H9 (cell line): ENCODE measurements at regions not wholly inside any gene's neighbourhood (a gene's known extent, or its start where the extent isn't known, plus 50 kb on each side); places are given as distances from the start of the nearest gene placed in this dataset.

Experiments used
- DNase-seq: peaks from one replicate; pipeline ENCODE4 v3.0.0-alpha.2; 2017
- H2AFZ ChIP-seq: one replicate; pipeline ENCODE4 v1.6.1; 2013; ENCODE audit warnings: mild to moderate bottlenecking, low read length, control low read depth, moderate library complexity
- H2AK5ac ChIP-seq: 2 replicates; pipeline ENCODE4 v1.6.1; 2013; ENCODE audit warnings: low read length, control low read depth, mixed read lengths; ENCODE audit not compliant: insufficient read length
- H2BK120ac ChIP-seq: one replicate; pipeline ENCODE4 v1.6.1; 2013; ENCODE audit warnings: low read depth, mild to moderate bottlenecking, low read length, control low read depth, inconsistent platforms; ENCODE audit not compliant: poor library complexity, severe bottlenecking
- H2BK12ac ChIP-seq: 2 replicates; pipeline ENCODE4 v1.6.1; 2013; ENCODE audit warnings: low read length, control low read depth, mixed read lengths, low read depth; ENCODE audit not compliant: insufficient read length
- H2BK15ac ChIP-seq: 2 replicates; pipeline ENCODE4 v1.6.1; 2013; ENCODE audit warnings: low read depth, low read length, control low read depth
- H2BK20ac ChIP-seq: one replicate; pipeline ENCODE4 v1.6.1; 2013; ENCODE audit warnings: low read depth, mild to moderate bottlenecking, low read length, control low read depth, inconsistent platforms; ENCODE audit not compliant: poor library complexity, severe bottlenecking
- H2BK5ac ChIP-seq: 2 replicates; pipeline ENCODE4 v1.6.1; 2013; ENCODE audit warnings: low read length, control low read depth, mixed read lengths; ENCODE audit not compliant: insufficient read length
- H3K14ac ChIP-seq: 2 replicates; pipeline ENCODE4 v1.6.1; 2013; ENCODE audit warnings: low read length, control low read depth; ENCODE audit not compliant: insufficient read depth
- H3K18ac ChIP-seq: 2 replicates; pipeline ENCODE4 v1.6.1; 2013; ENCODE audit warnings: low read depth, mild to moderate bottlenecking, mixed read lengths, low read length, control low read depth; ENCODE audit not compliant: insufficient read length
- H3K23ac ChIP-seq: 2 replicates; pipeline ENCODE4 v1.6.1; 2013; ENCODE audit warnings: low read length, control low read depth, mixed read lengths, low read depth; ENCODE audit not compliant: insufficient read length
- H3K23me2 ChIP-seq: 2 replicates; pipeline ENCODE4 v1.6.1; 2013; ENCODE audit warnings: low read depth, mild to moderate bottlenecking, mixed read lengths, low read length, control low read depth; ENCODE audit not compliant: insufficient read length, poor library complexity, severe bottlenecking
- H3K27ac ChIP-seq: 2 replicates; pipeline ENCODE4 v1.5.1; 2013; ENCODE audit warnings: low read length, control low read depth, mixed read lengths, low read depth; ENCODE audit not compliant: insufficient read length
- H3K27me3 ChIP-seq: 2 replicates; pipeline ENCODE4 v1.6.1; 2013; ENCODE audit warnings: low read length, control low read depth, inconsistent platforms; ENCODE audit not compliant: insufficient read depth
- H3K4ac ChIP-seq: 2 replicates; pipeline ENCODE4 v1.6.1; 2013; ENCODE audit warnings: low read depth, mild to moderate bottlenecking, control low read depth, inconsistent platforms, low read length, moderate library complexity
- H3K4me1 ChIP-seq: 2 replicates; pipeline ENCODE4 v1.6.1; 2013; ENCODE audit warnings: low read length, control low read depth, inconsistent platforms; ENCODE audit not compliant: insufficient read depth
- H3K4me2 ChIP-seq: 2 replicates; pipeline ENCODE4 v1.6.1; 2013; ENCODE audit warnings: low read length, control low read depth, mixed read lengths; ENCODE audit not compliant: insufficient read length, insufficient read depth
- H3K56ac ChIP-seq: 2 replicates; pipeline ENCODE4 v1.6.1; 2013; ENCODE audit warnings: low read depth, mild to moderate bottlenecking, mixed read lengths, low read length, control low read depth; ENCODE audit not compliant: insufficient read length
- H3K79me1 ChIP-seq: 2 replicates; pipeline ENCODE4 v1.6.1; 2013; ENCODE audit warnings: low read depth, mild to moderate bottlenecking, moderate library complexity, low read length, control low read depth, inconsistent platforms; ENCODE audit not compliant: insufficient read depth, poor library complexity, severe bottlenecking
- H3K79me2 ChIP-seq: 2 replicates; pipeline ENCODE4 v1.6.1; 2013; ENCODE audit warnings: low read length, control low read depth, inconsistent platforms; ENCODE audit not compliant: insufficient read depth
- H3K9ac ChIP-seq: 2 replicates; pipeline ENCODE4 v1.6.1; 2013; ENCODE audit warnings: low read length, control low read depth, mixed read lengths; ENCODE audit not compliant: insufficient read length; ENCODE audit errors: extremely low read depth
- H3K9me3 ChIP-seq: one replicate; pipeline ENCODE4 v1.6.1; 2013; ENCODE audit warnings: low read depth, low read length, inconsistent platforms; ENCODE audit not compliant: control insufficient read depth
- H3T11ph ChIP-seq: one replicate; pipeline ENCODE4 v1.6.1; 2013; ENCODE audit warnings: mild to moderate bottlenecking, low read length, control low read depth, inconsistent platforms
- H4K20me1 ChIP-seq: one replicate; pipeline ENCODE4 v1.6.1; 2013; ENCODE audit not compliant: control insufficient read depth, insufficient read length, insufficient read depth
- H4K5ac ChIP-seq: 2 replicates; pipeline ENCODE4 v1.6.1; 2013; ENCODE audit warnings: low read depth, mild to moderate bottlenecking, mixed read lengths, low read length, control low read depth; ENCODE audit not compliant: insufficient read length
- H4K8ac ChIP-seq: replicated peaks from 2 replicates; pipeline ENCODE4 v1.6.1; 2013; ENCODE audit warnings: low read length, control low read depth, mixed read lengths, low read depth; ENCODE audit not compliant: insufficient read length
- H4K91ac ChIP-seq: 2 replicates; pipeline ENCODE4 v1.6.1; 2013; ENCODE audit warnings: low read depth, mild to moderate bottlenecking, moderate library complexity, mixed read lengths, low read length, control low read depth; ENCODE audit not compliant: insufficient read length
- H3K27ac Mint-ChIP-seq, 3 experiments: 2 replicates in 2 of 3; 3 replicates in 1 of 3; pipeline ENCODE4 v1.8.0; 2020 to 2021; ENCODE audit warnings: mixed read lengths in 3 of 3, mild to moderate bottlenecking in 1 of 3, moderate library complexity in 1 of 3
- H3K27me3 Mint-ChIP-seq: 2 replicates; pipeline ENCODE4 v1.8.0; 2021; ENCODE audit warnings: low read depth, mild to moderate bottlenecking, moderate library complexity, mixed read lengths
- H3K36me3 Mint-ChIP-seq, 3 experiments: 2 replicates in 2 of 3; 3 replicates in 1 of 3; pipeline ENCODE4 v1.8.0; 2020 to 2021; ENCODE audit warnings: low read depth in 3 of 3, mixed read lengths in 3 of 3; ENCODE audit not compliant: insufficient read depth in 1 of 3
- H3K4me1 Mint-ChIP-seq, 2 experiments: 2 replicates each; pipeline ENCODE4 v1.8.0; 2020; ENCODE audit warnings: mixed read lengths in 2 of 2
- H3K4me3 Mint-ChIP-seq, 2 experiments: 2 replicates in 1 of 2; 3 replicates in 1 of 2; pipeline ENCODE4 v1.8.0; 2020 to 2021; ENCODE audit warnings: mild to moderate bottlenecking in 2 of 2, mixed read lengths in 2 of 2, moderate library complexity in 1 of 2
- H3K9me3 Mint-ChIP-seq, 2 experiments: 2 replicates in 1 of 2; 3 replicates in 1 of 2; pipeline ENCODE4 v1.8.0; 2020; ENCODE audit warnings: mild to moderate bottlenecking in 2 of 2, mixed read lengths in 2 of 2, moderate library complexity in 1 of 2
- CTCF ChIP-seq: fragments of 200-600 bp; sonication (generic); conservative IDR thresholded peaks from 3 replicates; pipeline ENCODE4 v1.8.0; 2021; ENCODE audit warnings: antibody characterized with exemption, mild to moderate bottlenecking
- WGBS: extraction: QIAGEN DNeasy Blood & Tissue Kit; methylation state at CpG from one replicate; pipeline ENCODE4 v1.1.7; 2013; ENCODE audit warnings: missing lambda C conversion rate, low lambda C conversion rate, mixed read lengths; ENCODE audit not compliant: insufficient read length; ENCODE audit errors: extremely low coverage; 5-methylcytosine and 5-hydroxymethylcytosine counted together

GRCh38 chr5:77843570-77844372 is 67.6 kb upstream of the TBCA start:
- H4K91ac ChIP-seq = no peak overlapping the region
- TF ChIP-seq CTCF = no peak
- H3K18ac ChIP-seq = no peak overlapping the region
- no peak overlapping the region for H2AK5ac ChIP-seq
- H2BK20ac ChIP-seq = no peak overlapping the region
- H3K9ac ChIP-seq = no peak overlapping the region
- H4K8ac ChIP-seq = no peak overlapping the region
- Mint-ChIP-seq H3K27ac (no peak overlapping the region), H3K27me3 (peaks cover 100% of the 10 kb centered on the region), H3K4me1 (peaks cover 25 to 36% of the 10 kb centered on the region in 2 experiments), H3K36me3 (no peaks in the 10 kb centered on the region; a peak in 1 of 7 replicates), H3K4me3 (peak overlapping the region; percentile 10 to 75; a peak in 3 of 5 replicates), H3K9me3 (peaks cover 0 to 3% of the 10 kb centered on the region in 2 experiments; a peak in 1 of 5 replicates)
- H2BK120ac ChIP-seq = no peak overlapping the region
- no peaks in the 10 kb centered on the region for H3K79me1 ChIP-seq
- DNase-seq = peak; percentile 59
- H3K14ac ChIP-seq = no peak overlapping the region; the same call in 1 of the 2 replicates
- no peak overlapping the region for H3K56ac ChIP-seq
- H3K27ac ChIP-seq = no peak overlapping the region
- H3K9me3 ChIP-seq = no peaks in the 10 kb centered on the region
- H2BK12ac ChIP-seq = no peak overlapping the region
- no CpG with 5 or more reads among the region's 24 CpGs for WGBS
- H2AFZ ChIP-seq = no peak overlapping the region
- peak overlapping the region; percentile 85 for H3K4me2 ChIP-seq
- H3K23me2 ChIP-seq = peaks cover 6% of the 10 kb centered on the region
- H2BK5ac ChIP-seq = no peak overlapping the region
- H3K4ac ChIP-seq = no peak overlapping the region
- no peaks in the 10 kb centered on the region for H4K20me1 ChIP-seq
- no peak overlapping the region for H3T11ph ChIP-seq
- no peaks in the 10 kb centered on the region for H3K79me2 ChIP-seq
- H3K23ac ChIP-seq = no peak overlapping the region
- H3K27me3 ChIP-seq = peaks cover 80% of the 10 kb centered on the region
- H3K4me1 ChIP-seq = peaks cover 6% of the 10 kb centered on the region
- no peak overlapping the region for H4K5ac ChIP-seq
- no peak overlapping the region for H2BK15ac ChIP-seq
